ENCODE measurements at regions not wholly inside any gene's neighbourhood (a gene's known extent, or its start where the extent isn't known, plus 50 kb on each side); places are given as distances from the start of the nearest gene placed in this dataset.

GRCh38 chr11:25357133-25357532 is 860.3 kb downstream of the LUZP2 start:
- H3K4me3 ChIP-seq (ENCODE audit: low read length): no peak overlapping the region
- no peak for DNase-seq (ENCODE audit: low read depth)
- TF ChIP-seq CTCF (IDR thresholded peaks at IDR 0.05; ENCODE audit: insufficient read depth, low read depth, low read length, missing control alignments): no peak

- TF ChIP-seq CTCF (IDR thresholded peaks at IDR 0.05; ENCODE audit: insufficient read depth, low read depth, low read length, missing control alignments): no peak
- peak; percentile 1 for DNase-seq (ENCODE audit: low read depth)
These were observed 880.6 kb downstream of the LUZP2 start for GRCh38 chr11:25377466-25377865.

GRCh38 chr11:25396847-25397246 is 900.0 kb downstream of the LUZP2 start:
- no peak for DNase-seq (ENCODE audit: low read depth)
- no peak overlapping the region for H3K4me3 ChIP-seq (ENCODE audit: low read length)
- TF ChIP-seq CTCF (IDR thresholded peaks at IDR 0.05; ENCODE audit: insufficient read depth, low read depth, low read length, missing control alignments): no peak

More at GRCh38 chr11:25377466-25377865, 880.6 kb downstream of the LUZP2 start:
- H3K4me3 ChIP-seq (ENCODE audit: low read length): no peak overlapping the region

GRCh38 chr11:25408146-25408545 is 911.3 kb downstream of the LUZP2 start:
- no peak overlapping the region for H3K4me3 ChIP-seq (ENCODE audit: low read length)
- no peak for TF ChIP-seq CTCF (IDR thresholded peaks at IDR 0.05; ENCODE audit: insufficient read depth, low read depth, low read length, missing control alignments)
- no peak for DNase-seq (ENCODE audit: low read depth)

GRCh38 chr11:25415793-25416192 is 916.1 kb upstream of the ANO3 start:
- TF ChIP-seq CTCF (IDR thresholded peaks at IDR 0.05; ENCODE audit: insufficient read depth, low read depth, low read length, missing control alignments): no peak
- H3K4me3 ChIP-seq (ENCODE audit: low read length): no peak overlapping the region
- no peak for DNase-seq (ENCODE audit: low read depth)

GRCh38 chr11:25423436-25424199 is 908.3 kb upstream of the ANO3 start:
- peak; percentile 51 for DNase-seq (ENCODE audit: low read depth)
- H3K4me3 ChIP-seq (ENCODE audit: low read length): no peak overlapping the region
- no peak for TF ChIP-seq CTCF (IDR thresholded peaks at IDR 0.05; ENCODE audit: insufficient read depth, low read depth, low read length, missing control alignments)

- DNase-seq (ENCODE audit: low read depth): peak; percentile 2
- no peak for TF ChIP-seq CTCF (IDR thresholded peaks at IDR 0.05; ENCODE audit: insufficient read depth, low read depth, low read length, missing control alignments)
- H3K4me3 ChIP-seq (ENCODE audit: low read length): no peak overlapping the region
These were observed 899.6 kb upstream of the ANO3 start for GRCh38 chr11:25432376-25432775.

Data from epithelial cell of esophagus (primary cell).